22Rv1 (cell line): ENCODE measurements at regions not wholly inside any gene's neighbourhood (a gene's known extent, or its start where the extent isn't known, plus 50 kb on each side); places are given as distances from the start of the nearest gene placed in this dataset.
"Not testable (repeated sequence)": the region's sequence is repeated elsewhere in the genome, so short reads cannot be mapped to it uniquely, and the experiment has no call there.

Source experiments
- H3K27ac ChIP-seq: fragments of 450-650 bp; 2 replicates; pipeline ENCODE4 v1.5.1; 2017
- CTCF ChIP-seq: fragments of 450-650 bp; IDR thresholded peaks from 2 replicates; pipeline ENCODE4 v1.5.1; 2017; ENCODE audit warnings: mild to moderate bottlenecking
- ZFX ChIP-seq: fragments of 450-650 bp; IDR thresholded peaks from 2 replicates; pipeline ENCODE4 v1.6.1; 2017; ENCODE audit warnings: antibody characterized with exemption, borderline replicate concordance

GRCh38 chr3:181510500-181510899 lies 201.2 kb upstream of the SOX2 start:
- H3K27ac ChIP-seq = no peak overlapping the region
- TF ChIP-seq CTCF (no peak), ZFX (no peak)

- TF ChIP-seq CTCF = no peak
- TF ChIP-seq ZFX = no peak
Measured at GRCh38 chr3:181497358-181497757, 214.4 kb upstream of the SOX2 start.

GRCh38 chr3:181493423-181493822 lies 218.3 kb upstream of the SOX2 start:
- TF ChIP-seq CTCF = no peak
- TF ChIP-seq ZFX = no peak
- H3K27ac ChIP-seq = no peak overlapping the region

More at GRCh38 chr3:181497358-181497757, 214.4 kb upstream of the SOX2 start:
- no peak overlapping the region for H3K27ac ChIP-seq

- TF ChIP-seq ZFX = no peak
- no peak for TF ChIP-seq CTCF
- no peak overlapping the region for H3K27ac ChIP-seq
Measured at GRCh38 chr3:181488536-181488935, 223.2 kb upstream of the SOX2 start.

- no peak for TF ChIP-seq ZFX
- TF ChIP-seq CTCF = no peak
- H3K27ac ChIP-seq = no peak overlapping the region
Measured at GRCh38 chr3:181487236-181487978, 224.3 kb upstream of the SOX2 start.

GRCh38 chr3:181486141-181486885 lies 225.4 kb upstream of the SOX2 start:
- TF ChIP-seq ZFX (no peak), CTCF (no peak)
- H3K27ac ChIP-seq = no peak overlapping the region

GRCh38 chr3:181484026-181484425 lies 227.7 kb upstream of the SOX2 start:
- no peak overlapping the region for H3K27ac ChIP-seq
- TF ChIP-seq ZFX = no peak
- TF ChIP-seq CTCF = no peak

GRCh38 chr3:181475146-181475545 lies 236.6 kb upstream of the SOX2 start:
- not testable (repeated sequence) for H3K27ac ChIP-seq
